ENCODE measurements at regions not wholly inside any gene's neighbourhood (a gene's known extent, or its start where the extent isn't known, plus 50 kb on each side); places are given as distances from the start of the nearest gene placed in this dataset.
A peak's percentile ranks its signal among the peaks of the same experiment; 100 is the strongest.

DNA sequence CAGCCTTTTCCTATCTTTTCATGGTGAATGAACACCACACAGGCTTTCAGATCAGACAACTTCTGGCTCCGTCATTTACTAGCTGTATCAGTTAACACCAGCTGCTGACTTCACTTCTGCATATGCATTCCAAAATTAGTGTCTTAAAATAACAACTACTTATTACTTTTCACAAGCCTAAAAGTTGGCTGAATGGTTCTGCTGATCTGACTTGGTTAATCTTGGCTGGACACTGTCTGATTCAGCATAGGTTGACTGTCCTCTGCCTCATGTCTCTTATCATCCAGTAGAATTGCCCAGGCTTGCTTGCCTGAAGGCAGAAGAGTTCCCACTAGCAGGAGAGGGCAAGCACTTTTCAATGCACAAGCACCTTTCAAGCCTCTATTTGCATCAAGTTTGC, 72.7 kb downstream of the MARCHF4 start:
- DNase-seq (ENCODE audit: low read depth): no peak
- no peak for TF ChIP-seq CTCF (IDR thresholded peaks at IDR 0.05; ENCODE audit: low read length, missing control alignments)
- H3K4me3 ChIP-seq (replicated peaks; ENCODE audit: low read depth, low read length): no peak overlapping the region

GRCh38 chr2:216298719-216299495, 73.4 kb downstream of the MARCHF4 start:
- no peak for TF ChIP-seq CTCF (IDR thresholded peaks at IDR 0.05; ENCODE audit: low read length, missing control alignments)
- H3K4me3 ChIP-seq (replicated peaks; ENCODE audit: low read depth, low read length): no peak overlapping the region
- peak; percentile 82 for DNase-seq (ENCODE audit: low read depth)

- TF ChIP-seq CTCF (IDR thresholded peaks at IDR 0.05; ENCODE audit: low read length, missing control alignments): no peak
- DNase-seq (ENCODE audit: low read depth): no peak
- H3K4me3 ChIP-seq (replicated peaks; ENCODE audit: low read depth, low read length): no peak overlapping the region
These were observed 75.4 kb downstream of the MARCHF4 start for GRCh38 chr2:216296856-216297255.

DNA sequence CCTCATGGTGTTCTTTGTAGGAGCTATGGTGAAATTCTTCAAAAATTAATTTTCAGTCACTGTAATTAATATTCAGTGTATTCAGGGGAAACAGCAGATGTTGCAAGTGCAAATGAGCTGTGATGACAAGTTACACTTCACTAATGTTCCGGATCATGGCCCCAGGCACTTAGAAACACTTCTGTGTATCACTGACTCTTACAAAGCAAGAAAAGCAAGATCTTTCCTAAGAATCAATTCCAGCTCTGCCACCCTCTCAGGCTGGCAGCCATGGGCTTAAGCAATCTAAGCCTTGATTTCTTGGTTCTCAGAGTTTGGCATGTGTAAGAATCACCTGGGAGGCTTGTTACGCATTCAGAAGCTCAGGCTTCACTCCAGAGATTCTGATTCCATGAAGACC, 78.0 kb downstream of the MARCHF4 start:
- no peak overlapping the region for H3K4me3 ChIP-seq (replicated peaks; ENCODE audit: low read depth, low read length)

GRCh38 chr2:216293883-216294282, 78.4 kb downstream of the MARCHF4 start:
- H3K4me3 ChIP-seq (replicated peaks; ENCODE audit: low read depth, low read length): no peak overlapping the region
- no peak for DNase-seq (ENCODE audit: low read depth)
- TF ChIP-seq CTCF (IDR thresholded peaks at IDR 0.05; ENCODE audit: low read length, missing control alignments): no peak

More for the DNA sequence above, 78.0 kb downstream of the MARCHF4 start:
- no peak for TF ChIP-seq CTCF (IDR thresholded peaks at IDR 0.05; ENCODE audit: low read length, missing control alignments)
- DNase-seq (ENCODE audit: low read depth): no peak

GRCh38 chr2:216292886-216293301, 79.4 kb downstream of the MARCHF4 start:
- peak; percentile 26 for DNase-seq (ENCODE audit: low read depth)
- TF ChIP-seq CTCF (IDR thresholded peaks at IDR 0.05; ENCODE audit: low read length, missing control alignments): no peak
- no peak overlapping the region for H3K4me3 ChIP-seq (replicated peaks; ENCODE audit: low read depth, low read length)

GRCh38 chr2:216292475-216292874, 79.8 kb downstream of the MARCHF4 start:
- H3K4me3 ChIP-seq (replicated peaks; ENCODE audit: low read depth, low read length): no peak overlapping the region
- no peak for DNase-seq (ENCODE audit: low read depth)
- TF ChIP-seq CTCF (IDR thresholded peaks at IDR 0.05; ENCODE audit: low read length, missing control alignments): no peak

Measured in fibroblast of pulmonary artery (primary cell).